NOMO-1 treated with DMSO at 0.1 percent for 48 hours (cell line): ENCODE measurements at regions not wholly inside any gene's neighbourhood (a gene's known extent, or its start where the extent isn't known, plus 50 kb on each side); places are given as distances from the start of the nearest gene placed in this dataset.

Experiments
- DNase-seq: peaks from one replicate; lab custom pipeline; 2025; ENCODE audit not compliant: unreplicated experiment; lab: John Stamatoyannopoulos, UW

- DNase-seq = no peak
These were observed 121.8 kb downstream of the SPCS3 start for GRCh38 chr4:176441594-176441993.

DNA sequence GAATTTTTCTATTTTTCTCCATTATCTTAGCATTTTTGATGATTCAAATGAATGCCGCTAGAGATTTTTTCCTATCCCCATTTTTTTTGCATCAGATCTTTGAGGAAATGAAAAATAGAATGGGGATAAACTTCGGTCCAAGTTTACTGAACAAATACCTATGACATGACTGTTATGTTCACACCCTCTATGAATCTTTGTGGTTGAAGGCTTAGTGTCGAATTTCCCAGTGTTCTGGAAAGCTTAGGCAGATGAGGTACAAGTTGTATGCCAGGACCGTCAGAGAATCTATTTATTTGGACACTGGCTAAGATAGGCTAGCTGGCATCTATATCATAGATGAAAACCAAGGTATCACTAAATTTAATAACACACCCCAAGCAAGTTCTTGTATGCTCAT lies 123.4 kb downstream of the SPCS3 start:
- no peak for DNase-seq

DNA sequence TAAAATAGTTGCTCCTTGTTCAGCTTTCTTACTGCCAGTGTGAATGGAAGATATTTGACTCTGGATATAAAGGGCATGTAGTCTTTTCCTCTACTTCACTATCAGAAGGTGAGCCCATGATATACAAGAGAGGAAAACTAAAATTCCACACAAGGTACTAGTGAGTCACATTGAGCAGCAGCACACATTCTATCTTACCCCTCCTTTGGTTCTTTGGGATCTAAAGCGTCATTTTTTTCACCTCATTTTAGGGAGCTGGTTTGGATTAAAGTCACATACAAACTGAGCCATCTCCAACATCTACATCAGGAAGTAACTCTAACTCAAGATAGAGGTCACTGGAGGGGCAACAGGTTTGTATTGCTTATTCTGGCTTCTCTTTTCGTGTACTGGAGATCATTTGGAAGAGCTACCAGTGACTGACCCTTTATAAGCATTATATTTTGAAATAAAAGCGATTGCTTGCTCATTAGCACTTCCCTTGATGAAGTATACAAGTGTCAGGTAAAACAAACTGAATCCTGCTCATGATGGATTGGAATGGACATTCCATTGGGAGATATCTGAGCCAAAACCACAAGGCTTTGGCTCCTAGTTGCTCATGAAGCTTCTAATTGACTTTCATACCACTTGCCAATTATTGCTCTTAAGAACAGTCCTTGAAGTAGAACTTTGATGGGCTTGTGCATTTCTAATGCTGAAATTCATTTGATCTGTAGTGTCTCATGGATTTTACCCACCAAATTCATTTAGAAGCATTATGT lies 124.1 kb downstream of the SPCS3 start:
- no peak for DNase-seq

GRCh38 chr4:176444741-176445140 lies 125.0 kb downstream of the SPCS3 start:
- DNase-seq = no peak

DNA sequence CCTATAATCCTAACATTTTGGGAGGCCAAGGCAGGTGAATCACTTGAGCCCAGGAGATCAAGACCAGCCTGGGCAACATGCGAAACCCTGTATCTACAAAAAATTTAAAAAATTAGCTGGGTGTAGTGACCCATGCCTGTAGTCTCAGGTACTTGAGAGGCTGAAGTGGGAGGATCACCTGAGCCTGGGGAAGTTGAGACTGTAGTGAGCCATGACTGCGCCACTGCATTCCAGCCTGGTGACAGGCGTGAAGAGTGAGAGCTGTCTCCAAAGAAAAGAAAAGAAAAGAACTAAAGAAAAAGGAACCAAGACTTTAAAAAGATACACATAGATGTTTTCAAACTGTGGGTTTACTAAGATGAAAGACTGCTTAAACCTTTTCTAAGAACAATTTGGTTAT lies 129.0 kb downstream of the SPCS3 start:
- DNase-seq = no peak

DNA sequence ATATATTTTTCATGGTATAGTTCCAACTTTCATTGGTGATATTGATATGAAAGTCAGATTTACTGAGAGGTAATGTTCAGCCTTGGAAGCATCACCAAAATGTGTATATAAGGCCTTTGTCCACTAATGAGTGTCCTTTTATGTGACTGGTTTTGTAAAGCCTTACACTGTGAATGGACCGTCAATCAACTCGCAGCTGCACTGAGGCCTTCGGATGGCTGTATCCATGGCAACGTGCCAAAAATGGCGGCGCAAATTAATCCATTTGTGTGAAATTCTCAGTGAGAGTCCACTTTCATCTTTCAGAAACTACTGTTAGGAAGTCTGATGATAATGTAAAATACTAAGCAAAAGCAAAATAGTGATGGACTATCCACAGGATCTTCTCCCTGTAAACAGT lies 131.7 kb downstream of the SPCS3 start:
- DNase-seq = no peak

GRCh38 chr4:176453079-176453478 lies 133.3 kb downstream of the SPCS3 start:
- no peak for DNase-seq

GRCh38 chr4:176453658-176454057 lies 133.9 kb downstream of the SPCS3 start:
- DNase-seq = no peak

- DNase-seq = no peak
These were observed 145.0 kb downstream of the SPCS3 start for GRCh38 chr4:176464748-176465147.

DNA sequence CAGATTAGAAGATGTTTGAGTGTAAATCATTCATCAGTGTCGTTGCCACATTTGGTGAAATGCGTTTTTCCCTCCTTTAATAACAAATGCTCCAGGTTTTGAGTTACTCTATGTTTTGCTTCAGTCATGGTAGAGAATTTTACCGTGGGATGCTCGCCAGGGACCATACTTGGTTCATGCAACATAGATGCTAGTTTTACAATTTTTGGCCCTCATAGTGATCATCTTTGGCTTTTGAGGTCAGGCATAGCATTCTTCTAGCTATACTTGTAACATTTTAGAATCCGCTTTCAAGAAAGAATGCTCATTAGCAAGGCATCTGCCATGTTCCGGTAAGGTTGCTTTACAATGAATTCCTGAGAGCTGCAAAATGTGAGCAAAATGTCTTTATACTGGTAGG lies 147.2 kb downstream of the SPCS3 start:
- DNase-seq = no peak

- DNase-seq = no peak
These were observed 149.8 kb downstream of the SPCS3 start for GRCh38 chr4:176469546-176469945.

DNA sequence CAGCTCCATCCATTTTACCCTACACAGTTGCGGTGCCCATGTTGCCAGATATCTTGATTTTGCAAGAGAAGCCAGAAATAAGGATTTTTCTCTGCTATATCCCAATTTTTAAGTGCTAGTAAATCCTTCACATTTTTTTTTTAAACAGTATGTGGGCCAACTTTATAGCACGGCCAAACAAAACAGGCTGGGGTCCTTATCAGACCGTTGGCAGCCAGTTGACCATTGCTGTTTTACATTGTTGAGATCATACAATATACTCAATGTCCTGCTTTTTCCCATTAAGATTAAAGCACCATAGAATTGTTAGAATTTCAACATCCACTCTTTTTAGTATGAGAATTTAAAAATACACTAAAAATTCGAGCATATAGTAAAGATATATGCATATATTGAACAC lies 150.9 kb downstream of the SPCS3 start:
- DNase-seq = no peak

DNA sequence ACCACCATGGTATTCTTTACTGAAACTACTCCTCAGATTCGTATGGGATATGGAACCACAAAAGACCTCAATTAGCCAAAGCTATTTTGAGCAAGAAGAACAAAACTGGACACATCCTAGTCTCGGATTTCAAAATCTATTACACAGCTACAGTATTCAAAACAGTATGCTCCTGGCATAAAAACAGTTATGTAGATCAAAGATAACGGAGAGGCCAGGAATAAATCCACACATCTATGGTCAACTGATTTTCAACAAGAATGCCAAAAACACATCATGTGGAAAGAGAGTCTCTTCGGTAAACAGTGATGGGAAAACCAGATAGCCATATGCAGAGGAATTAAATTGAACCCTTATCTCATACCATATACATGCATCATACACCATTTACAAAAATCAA lies 155.3 kb downstream of the SPCS3 start:
- DNase-seq = no peak

GRCh38 chr4:176478076-176478475 lies 158.3 kb downstream of the SPCS3 start:
- no peak for DNase-seq

GRCh38 chr4:176479767-176480166 lies 160.0 kb downstream of the SPCS3 start:
- DNase-seq = no peak

GRCh38 chr4:176482972-176483371 lies 163.2 kb downstream of the SPCS3 start:
- no peak for DNase-seq

GRCh38 chr4:176484301-176484984 lies 164.7 kb downstream of the SPCS3 start:
- no peak for DNase-seq

DNA sequence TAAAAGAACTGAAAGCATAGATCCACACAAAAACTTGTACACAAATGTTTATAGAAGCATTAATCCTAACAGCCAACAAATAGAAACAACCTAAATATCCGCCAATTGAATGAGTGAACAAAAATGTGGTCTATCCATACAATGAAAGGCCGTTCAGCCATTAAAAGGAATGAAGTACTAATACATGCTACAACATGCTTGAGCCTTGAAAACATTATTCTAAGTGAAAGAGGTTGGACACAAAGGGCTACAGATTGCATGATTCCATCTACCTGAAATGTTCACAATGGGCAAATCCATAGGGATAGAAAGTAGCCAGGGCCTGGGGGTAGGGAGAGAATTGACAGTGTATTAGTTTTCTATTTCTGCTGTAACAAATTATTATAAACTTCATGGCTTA lies 169.2 kb downstream of the SPCS3 start:
- no peak for DNase-seq

DNA sequence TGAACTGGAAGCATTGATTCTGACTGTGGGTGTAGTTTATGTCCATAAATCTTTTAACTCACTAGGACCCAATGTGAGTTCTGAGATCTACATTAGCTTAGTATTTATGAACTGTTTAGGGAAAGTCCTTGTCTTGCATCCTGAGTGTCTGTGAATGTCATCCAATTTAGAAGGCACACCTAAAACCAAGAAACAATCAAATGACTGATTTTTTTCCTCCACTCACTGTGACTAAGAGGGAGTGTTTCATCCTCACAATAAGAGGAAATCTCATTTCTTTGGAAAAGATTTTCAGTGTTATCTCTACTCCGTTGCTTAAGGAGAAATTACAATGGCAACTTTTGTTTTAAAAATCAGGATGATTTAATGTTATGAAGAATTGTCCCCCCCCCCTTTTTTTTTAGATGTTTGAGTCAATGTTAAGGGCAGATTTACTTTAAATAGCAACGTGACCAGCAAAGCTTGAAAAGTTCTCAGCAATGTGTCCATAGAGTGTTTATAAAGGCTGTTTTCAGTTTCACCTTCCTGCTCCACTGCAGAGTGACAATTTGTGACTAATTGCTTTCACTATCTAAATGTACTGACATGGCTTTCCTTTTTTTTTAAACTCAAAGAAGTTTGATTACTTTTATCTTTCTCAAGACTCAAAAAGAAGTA lies 173.0 kb downstream of the SPCS3 start:
- DNase-seq = peak; percentile 27

- no peak for DNase-seq
These were observed 179.0 kb downstream of the SPCS3 start for GRCh38 chr4:176498617-176499256.

DNA sequence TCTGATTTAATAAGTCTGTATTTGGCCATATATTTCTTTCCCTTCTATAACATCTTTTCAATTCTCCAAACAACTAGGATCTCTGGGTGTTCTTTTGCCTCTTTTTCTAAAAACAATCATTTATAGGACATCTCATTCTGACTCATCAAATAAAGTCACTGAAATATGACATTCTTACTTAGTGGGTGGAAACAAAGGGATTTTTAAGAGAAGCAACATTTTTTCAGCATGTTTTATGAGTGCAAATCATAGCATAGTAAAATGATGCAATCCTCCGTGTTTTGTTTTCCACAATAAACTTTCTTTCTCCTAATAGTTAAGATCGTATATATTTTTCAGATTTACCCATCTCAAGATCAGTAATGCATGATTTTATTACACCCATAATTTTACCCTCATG lies 179.8 kb downstream of the SPCS3 start:
- DNase-seq = no peak

DNA sequence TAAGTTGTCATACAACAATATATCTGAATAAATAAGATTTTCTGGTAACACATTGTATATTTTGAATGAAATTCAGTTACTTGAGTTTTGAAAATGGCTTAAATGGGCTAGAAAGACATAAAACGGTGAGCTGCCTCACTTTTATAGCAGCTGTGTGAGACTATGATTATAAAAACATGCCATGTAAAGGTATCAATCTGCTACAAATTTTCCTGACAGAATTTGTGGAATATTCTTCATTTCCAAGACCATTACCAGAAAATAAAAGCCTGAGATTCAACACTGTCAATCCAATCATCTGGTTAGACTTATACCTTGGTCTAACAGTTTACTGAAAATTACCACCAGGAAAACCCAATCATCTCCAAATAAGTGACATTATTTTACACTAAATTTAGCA lies 181.1 kb downstream of the SPCS3 start:
- no peak for DNase-seq
